22Rv1 (cell line): ENCODE measurements at regions not wholly inside any gene's neighbourhood (a gene's known extent, or its start where the extent isn't known, plus 50 kb on each side); places are given as distances from the start of the nearest gene placed in this dataset.

Experiments
- ZFX ChIP-seq: fragments of 450-650 bp; IDR thresholded peaks from 2 replicates; pipeline ENCODE4 v1.6.1; 2017; ENCODE audit warnings: antibody characterized with exemption, borderline replicate concordance
- TF ChIP-seq, protein P1 (sequence below): fragments of 450-650 bp; IDR thresholded peaks from 2 replicates; pipeline ENCODE4 v1.5.1; 2017; ENCODE audit warnings: mild to moderate bottlenecking

DNA sequence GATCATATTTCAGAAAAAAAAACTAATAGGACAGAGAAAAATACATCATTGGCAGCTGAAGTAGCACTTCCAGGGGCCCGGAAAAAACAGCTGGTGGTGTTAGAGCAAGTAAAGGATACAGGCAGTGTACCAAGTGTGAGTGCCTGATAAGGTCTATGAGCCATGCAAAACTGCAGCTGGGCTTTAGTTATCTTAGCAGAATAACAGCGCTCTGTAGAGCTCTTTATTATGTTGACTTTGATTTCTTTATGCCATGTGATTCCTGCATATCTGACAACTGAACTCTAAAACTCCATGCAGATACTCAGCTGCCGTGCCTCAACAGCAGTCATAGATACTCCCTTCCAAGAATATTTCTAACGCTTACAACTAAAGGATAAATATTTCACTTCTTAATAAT is 119.5 kb downstream of the CAAP1 start:
- TF ChIP-seq, protein P1, sequence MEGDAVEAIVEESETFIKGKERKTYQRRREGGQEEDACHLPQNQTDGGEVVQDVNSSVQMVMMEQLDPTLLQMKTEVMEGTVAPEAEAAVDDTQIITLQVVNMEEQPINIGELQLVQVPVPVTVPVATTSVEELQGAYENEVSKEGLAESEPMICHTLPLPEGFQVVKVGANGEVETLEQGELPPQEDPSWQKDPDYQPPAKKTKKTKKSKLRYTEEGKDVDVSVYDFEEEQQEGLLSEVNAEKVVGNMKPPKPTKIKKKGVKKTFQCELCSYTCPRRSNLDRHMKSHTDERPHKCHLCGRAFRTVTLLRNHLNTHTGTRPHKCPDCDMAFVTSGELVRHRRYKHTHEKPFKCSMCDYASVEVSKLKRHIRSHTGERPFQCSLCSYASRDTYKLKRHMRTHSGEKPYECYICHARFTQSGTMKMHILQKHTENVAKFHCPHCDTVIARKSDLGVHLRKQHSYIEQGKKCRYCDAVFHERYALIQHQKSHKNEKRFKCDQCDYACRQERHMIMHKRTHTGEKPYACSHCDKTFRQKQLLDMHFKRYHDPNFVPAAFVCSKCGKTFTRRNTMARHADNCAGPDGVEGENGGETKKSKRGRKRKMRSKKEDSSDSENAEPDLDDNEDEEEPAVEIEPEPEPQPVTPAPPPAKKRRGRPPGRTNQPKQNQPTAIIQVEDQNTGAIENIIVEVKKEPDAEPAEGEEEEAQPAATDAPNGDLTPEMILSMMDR = no peak
- no peak for TF ChIP-seq ZFX
